ENCODE measurements at regions not wholly inside any gene's neighbourhood (a gene's known extent, or its start where the extent isn't known, plus 50 kb on each side); places are given as distances from the start of the nearest gene placed in this dataset.
"Not testable (repeated sequence)": the region's sequence is repeated elsewhere in the genome, so short reads cannot be mapped to it uniquely, and the experiment has no call there.

GRCh38 chr6:149138699-149139294 lies 178.7 kb upstream of the TAB2 start:
- DNase-seq (ENCODE audit: extremely low read depth, low read depth), result no peak
- no peak overlapping the region for H3K4me3 ChIP-seq (replicated peaks; ENCODE audit: low read depth, low read length)
- no peak for TF ChIP-seq CTCF (IDR thresholded peaks at IDR 0.05; ENCODE audit: low read depth, low read length, missing control alignments)

GRCh38 chr6:149139782-149140136 lies 177.8 kb upstream of the TAB2 start:
- no peak overlapping the region for H3K4me3 ChIP-seq (replicated peaks; ENCODE audit: low read depth, low read length)
- no peak for DNase-seq (ENCODE audit: extremely low read depth, low read depth)
- no peak for TF ChIP-seq CTCF (IDR thresholded peaks at IDR 0.05; ENCODE audit: low read depth, low read length, missing control alignments)

- no peak for TF ChIP-seq CTCF (IDR thresholded peaks at IDR 0.05; ENCODE audit: low read depth, low read length, missing control alignments)
- DNase-seq (ENCODE audit: extremely low read depth, low read depth), result no peak
- no peak overlapping the region for H3K4me3 ChIP-seq (replicated peaks; ENCODE audit: low read depth, low read length)
Measured at GRCh38 chr6:149140137-149140909, 177.2 kb upstream of the TAB2 start.

- no peak overlapping the region for H3K4me3 ChIP-seq (replicated peaks; ENCODE audit: low read depth, low read length)
- no peak for TF ChIP-seq CTCF (IDR thresholded peaks at IDR 0.05; ENCODE audit: low read depth, low read length, missing control alignments)
- no peak for DNase-seq (ENCODE audit: extremely low read depth, low read depth)
Measured at GRCh38 chr6:149140910-149141290, 176.6 kb upstream of the TAB2 start.

- no peak for DNase-seq (ENCODE audit: extremely low read depth, low read depth)
- H3K4me3 ChIP-seq (replicated peaks; ENCODE audit: low read depth, low read length), result no peak overlapping the region
- no peak for TF ChIP-seq CTCF (IDR thresholded peaks at IDR 0.05; ENCODE audit: low read depth, low read length, missing control alignments)
Measured at GRCh38 chr6:149142924-149143429, 174.5 kb upstream of the TAB2 start.

GRCh38 chr6:149145800-149146199 lies 171.7 kb upstream of the TAB2 start:
- H3K4me3 ChIP-seq (replicated peaks; ENCODE audit: low read depth, low read length); DNase-seq (ENCODE audit: extremely low read depth, low read depth): not testable (repeated sequence)

GRCh38 chr6:149147195-149147594 lies 170.3 kb upstream of the TAB2 start:
- no peak overlapping the region for H3K4me3 ChIP-seq (replicated peaks; ENCODE audit: low read depth, low read length)
- no peak for TF ChIP-seq CTCF (IDR thresholded peaks at IDR 0.05; ENCODE audit: low read depth, low read length, missing control alignments)
- DNase-seq (ENCODE audit: extremely low read depth, low read depth), result no peak
